SHP77 (cell line): ENCODE measurements at regions not wholly inside any gene's neighbourhood (a gene's known extent, or its start where the extent isn't known, plus 50 kb on each side); places are given as distances from the start of the nearest gene placed in this dataset.

Experiments used
- DNase-seq, 2 experiments: peaks; one replicate each; lab custom pipeline; 2025; lab: John Stamatoyannopoulos, UW

DNA sequence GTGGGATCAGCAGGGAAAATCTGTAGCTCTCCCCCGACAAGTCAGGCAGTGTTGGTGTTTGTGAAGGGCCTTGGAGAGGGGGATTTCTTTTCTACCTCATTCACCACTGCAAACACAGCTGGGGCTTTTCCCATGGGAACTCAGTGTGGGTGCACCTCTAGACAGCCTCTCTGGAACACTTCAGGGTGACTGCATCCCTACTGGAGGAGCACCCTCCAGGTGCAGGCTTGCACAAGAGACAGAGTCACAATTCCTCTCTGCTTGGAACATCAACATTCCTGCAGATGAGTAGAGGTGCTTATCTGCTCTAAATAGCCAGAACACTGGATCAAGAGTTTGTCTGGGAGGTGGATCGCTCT is 72.7 kb upstream of the AKAP13 start:
- no peak for DNase-seq

DNA sequence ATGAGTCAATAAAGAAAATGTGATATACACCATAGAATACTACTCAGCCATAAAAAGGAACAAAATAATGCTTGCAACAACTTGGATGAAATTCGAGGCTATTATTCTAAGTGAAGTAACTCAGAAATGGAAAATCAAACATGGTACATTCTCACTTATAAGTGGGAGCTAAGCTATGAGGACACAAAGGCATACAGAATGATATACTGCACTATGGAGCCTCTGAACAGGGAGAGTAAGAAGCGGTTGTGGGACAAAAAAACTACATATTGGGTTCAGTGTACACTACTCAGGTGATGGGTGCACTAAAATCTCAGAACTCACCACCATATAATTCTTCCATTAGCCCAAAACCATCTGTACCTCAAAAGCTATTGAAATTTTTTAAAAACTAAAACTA is 68.8 kb upstream of the AKAP13 start:
- DNase-seq, result no peak

- DNase-seq, result no peak
Observed at GRCh38 chr15:85312486-85312885, 67.9 kb upstream of the AKAP13 start.

- no peak for DNase-seq
Observed at GRCh38 chr15:85312929-85313331, 67.5 kb upstream of the AKAP13 start.

DNA sequence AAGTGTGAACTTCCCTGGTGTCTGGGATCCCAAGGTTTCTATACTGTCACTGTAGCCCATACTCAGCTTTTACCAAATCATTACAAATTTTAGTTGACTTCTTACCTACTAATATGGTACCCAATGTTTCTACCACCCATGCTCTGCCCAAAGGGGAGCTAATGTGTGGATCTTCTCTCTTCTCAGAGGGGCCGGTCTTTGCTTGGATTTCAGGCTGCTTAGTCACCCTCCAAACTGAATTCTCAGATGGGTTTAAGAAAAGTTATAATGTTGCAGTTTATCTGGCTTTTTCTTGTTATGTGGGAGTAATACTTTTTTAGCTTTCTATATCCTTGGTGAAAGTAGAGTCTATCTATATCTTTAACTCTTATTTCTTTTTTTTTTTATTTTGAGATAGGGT is 67.1 kb upstream of the AKAP13 start:
- no peak for DNase-seq

DNA sequence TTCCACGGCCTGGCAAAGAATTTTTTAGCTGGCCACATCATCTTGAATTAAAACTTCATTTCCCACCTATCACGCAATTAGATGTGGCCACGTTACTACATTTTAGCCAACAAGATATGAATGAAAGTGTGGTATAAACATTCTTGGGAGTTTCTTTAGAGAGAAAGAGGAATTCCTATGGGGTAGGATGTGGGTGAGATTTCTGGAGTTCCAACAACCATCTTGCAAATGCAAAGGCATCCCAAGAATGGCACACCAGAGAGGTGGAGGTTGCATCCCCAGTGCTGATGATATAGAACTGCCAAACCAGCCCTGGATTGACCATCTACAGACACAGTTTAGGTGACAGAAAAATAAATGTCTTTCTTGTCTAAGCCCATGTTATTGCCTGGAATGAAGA is 66.3 kb upstream of the AKAP13 start:
- DNase-seq, result no peak

GRCh38 chr15:85314633-85315032 is 65.8 kb upstream of the AKAP13 start:
- DNase-seq, result no peak

- DNase-seq, result no peak
Observed at GRCh38 chr15:85316244-85316934, 64.0 kb upstream of the AKAP13 start.

DNA sequence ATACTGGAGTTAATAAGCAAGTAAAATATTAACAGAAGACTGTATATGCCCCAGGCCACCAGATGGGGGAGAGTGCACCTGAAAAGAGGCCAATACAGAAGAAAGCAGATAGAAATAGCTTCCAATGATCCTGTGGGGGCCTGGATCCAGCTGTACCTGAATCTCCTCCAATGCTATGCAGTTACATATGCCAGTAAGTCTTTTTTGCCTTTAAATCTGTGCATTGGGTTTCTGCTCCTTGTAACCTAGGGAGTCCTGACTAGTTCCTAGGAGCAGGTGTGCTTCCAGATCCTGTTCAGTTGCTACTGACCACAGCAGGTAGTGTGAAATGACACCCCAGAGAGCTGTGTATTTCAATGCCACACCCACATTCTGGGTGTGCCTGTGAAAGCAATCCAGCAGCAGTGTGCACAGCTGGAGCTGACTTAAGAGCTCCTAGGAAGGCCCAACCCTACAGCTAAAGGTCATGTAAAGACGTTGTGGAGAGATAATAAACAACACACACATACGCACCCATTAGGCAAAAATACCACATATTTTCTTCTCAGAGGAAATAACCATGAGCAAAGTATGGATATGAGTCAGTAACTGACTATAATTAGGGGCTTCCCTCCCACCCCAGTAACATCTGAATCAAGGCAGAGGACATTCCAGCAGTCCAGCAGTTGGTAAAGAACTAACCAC is 62.2 kb upstream of the AKAP13 start:
- no peak for DNase-seq

- no peak for DNase-seq
Observed at GRCh38 chr15:85318732-85319076, 61.7 kb upstream of the AKAP13 start.

GRCh38 chr15:85324202-85324601 is 56.2 kb upstream of the AKAP13 start:
- no peak for DNase-seq

GRCh38 chr15:85325834-85326233 is 54.6 kb upstream of the AKAP13 start:
- DNase-seq, result no peak

- no peak for DNase-seq
Observed at GRCh38 chr15:85326291-85326690, 54.1 kb upstream of the AKAP13 start.

GRCh38 chr15:85327820-85328219 is 52.6 kb upstream of the AKAP13 start:
- DNase-seq, result no peak

GRCh38 chr15:85329561-85330422 is 50.6 kb upstream of the AKAP13 start:
- no peak for DNase-seq
